VCaP (cell line): ENCODE measurements at regions not wholly inside any gene's neighbourhood (a gene's known extent, or its start where the extent isn't known, plus 50 kb on each side); places are given as distances from the start of the nearest gene placed in this dataset.

Experiments used
- H3K27ac ChIP-seq: fragments of 450-650 bp; 2 replicates; pipeline ENCODE4 v1.5.1; 2017
- TF ChIP-seq, protein P1 (sequence below): fragments of 450-650 bp; conservative IDR thresholded peaks from 2 replicates; pipeline ENCODE4 v1.5.1; 2017; ENCODE audit warnings: mild to moderate bottlenecking, moderate library complexity

DNA sequence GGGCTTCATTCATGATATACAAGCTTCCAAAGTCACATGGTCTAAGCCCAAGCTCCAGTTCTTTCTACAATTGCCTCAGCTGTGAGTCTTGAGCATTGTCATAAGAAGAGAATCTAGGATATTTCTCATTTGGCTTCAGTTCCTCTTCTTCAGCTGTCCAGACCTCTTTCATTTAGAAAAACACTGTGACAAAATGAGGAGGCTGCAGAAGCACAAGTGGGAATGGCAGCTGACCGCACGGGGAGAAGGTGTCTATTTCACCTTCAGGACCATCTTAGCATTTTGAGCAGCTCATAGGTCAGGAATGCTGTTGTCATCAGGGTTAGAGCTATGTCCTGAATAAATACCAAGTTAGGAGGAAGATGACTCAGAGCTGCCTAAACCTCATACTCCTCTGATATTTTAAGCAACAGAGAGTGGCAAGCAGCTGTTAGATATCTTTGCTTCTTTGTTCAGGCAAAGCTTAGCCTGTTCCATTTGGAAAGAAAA lies 390.1 kb upstream of the CITED2 start:
- H3K27ac ChIP-seq, result no peak overlapping the region

DNA sequence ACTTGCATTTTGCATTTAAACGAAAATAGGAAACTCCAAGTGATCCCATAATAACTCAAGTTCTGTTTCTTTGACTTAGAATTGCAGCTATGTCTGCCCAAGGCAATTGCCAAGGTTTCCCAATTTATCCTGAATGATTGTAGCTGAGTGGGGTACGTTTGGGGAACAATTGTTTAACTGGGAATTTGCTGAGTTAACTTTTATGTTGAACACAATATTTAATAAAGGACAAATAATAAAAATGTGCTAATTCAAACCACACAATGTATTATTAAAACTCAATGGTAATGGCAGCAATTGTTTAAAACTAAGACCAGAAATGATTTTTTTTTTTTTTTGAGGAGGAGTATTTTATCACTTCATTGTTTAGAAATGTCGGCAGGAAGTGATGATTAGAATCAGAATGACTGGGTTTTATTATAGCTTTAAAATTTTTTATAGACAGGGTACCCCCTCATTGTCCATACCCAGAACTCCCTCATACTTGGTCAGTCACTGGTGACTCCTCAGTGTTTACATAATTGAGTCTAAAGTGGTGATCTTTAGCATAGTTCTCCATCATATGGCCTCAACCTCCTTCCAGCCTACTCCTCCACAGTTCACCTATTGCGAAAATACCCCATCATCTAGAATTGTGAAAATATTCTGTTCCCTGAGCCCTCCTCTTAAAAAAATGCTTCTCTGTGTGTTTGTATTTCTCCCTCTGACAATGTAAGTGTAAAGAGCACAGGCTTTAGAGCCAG lies 389.2 kb upstream of the CITED2 start:
- TF ChIP-seq, protein P1, sequence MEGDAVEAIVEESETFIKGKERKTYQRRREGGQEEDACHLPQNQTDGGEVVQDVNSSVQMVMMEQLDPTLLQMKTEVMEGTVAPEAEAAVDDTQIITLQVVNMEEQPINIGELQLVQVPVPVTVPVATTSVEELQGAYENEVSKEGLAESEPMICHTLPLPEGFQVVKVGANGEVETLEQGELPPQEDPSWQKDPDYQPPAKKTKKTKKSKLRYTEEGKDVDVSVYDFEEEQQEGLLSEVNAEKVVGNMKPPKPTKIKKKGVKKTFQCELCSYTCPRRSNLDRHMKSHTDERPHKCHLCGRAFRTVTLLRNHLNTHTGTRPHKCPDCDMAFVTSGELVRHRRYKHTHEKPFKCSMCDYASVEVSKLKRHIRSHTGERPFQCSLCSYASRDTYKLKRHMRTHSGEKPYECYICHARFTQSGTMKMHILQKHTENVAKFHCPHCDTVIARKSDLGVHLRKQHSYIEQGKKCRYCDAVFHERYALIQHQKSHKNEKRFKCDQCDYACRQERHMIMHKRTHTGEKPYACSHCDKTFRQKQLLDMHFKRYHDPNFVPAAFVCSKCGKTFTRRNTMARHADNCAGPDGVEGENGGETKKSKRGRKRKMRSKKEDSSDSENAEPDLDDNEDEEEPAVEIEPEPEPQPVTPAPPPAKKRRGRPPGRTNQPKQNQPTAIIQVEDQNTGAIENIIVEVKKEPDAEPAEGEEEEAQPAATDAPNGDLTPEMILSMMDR, result no peak

More for the DNA sequence above, 390.1 kb upstream of the CITED2 start:
- TF ChIP-seq, protein P1, result no peak

DNA sequence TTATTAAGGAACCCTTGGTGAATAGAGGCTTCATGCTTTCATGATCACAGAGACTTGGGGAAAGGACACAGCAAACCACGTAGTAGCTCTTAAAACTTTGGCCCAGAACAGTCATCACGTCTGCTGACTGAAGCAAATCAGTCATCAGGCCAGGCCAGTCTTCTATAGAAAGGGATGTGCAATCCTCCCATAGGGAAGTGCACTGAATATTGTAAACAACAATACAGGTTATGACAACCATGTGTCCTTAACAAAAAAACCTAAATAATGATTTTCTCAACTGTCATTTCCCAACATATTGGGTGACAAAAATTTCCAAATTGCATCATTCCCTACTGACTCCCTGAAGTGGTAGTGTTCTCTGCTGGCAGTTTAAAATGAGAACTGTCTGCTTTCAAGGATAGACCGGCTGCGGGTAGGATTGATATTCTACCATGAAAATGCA lies 388.2 kb upstream of the CITED2 start:
- no peak overlapping the region for H3K27ac ChIP-seq
- TF ChIP-seq, protein P1, result no peak

More for the DNA sequence above, 389.2 kb upstream of the CITED2 start:
- no peak overlapping the region for H3K27ac ChIP-seq

DNA sequence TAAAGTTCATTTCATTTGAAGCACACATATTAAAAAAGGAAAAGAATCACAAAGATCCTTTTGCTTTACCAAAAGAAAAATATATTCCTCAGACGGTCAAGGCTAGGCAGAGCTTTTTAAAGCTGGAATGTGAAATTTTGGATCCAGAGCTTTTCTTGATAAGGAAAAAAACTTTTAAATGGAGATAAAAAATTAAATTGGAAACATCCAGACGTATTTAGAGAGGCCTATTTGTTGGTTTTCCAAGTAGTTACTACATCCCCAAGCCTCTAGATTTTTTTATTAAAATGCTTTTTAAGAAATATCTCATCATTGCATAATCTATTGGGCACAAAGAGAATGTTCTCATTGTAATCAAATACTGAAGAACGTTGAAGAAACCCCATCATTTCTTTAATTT lies 385.7 kb upstream of the CITED2 start:
- H3K27ac ChIP-seq, result no peak overlapping the region
- TF ChIP-seq, protein P1, result no peak

DNA sequence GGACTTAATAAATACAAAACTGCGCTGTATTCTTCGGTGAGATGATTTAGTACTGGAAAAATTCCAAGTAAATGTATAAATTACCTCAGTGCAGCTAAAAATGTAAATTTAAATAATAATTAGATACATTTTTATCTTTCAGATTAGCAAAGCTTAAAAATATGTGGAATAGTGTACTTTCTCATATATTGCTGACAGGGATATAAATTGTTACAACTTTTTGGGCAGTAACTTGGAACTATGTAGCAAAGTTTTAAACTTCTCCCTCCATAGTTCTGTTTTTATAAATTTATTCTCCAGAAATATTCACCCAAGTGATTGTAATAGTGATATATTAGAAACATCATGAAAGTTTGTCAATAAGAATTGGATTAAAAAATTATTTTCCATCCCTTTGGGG lies 384.6 kb upstream of the CITED2 start:
- TF ChIP-seq, protein P1, result no peak

DNA sequence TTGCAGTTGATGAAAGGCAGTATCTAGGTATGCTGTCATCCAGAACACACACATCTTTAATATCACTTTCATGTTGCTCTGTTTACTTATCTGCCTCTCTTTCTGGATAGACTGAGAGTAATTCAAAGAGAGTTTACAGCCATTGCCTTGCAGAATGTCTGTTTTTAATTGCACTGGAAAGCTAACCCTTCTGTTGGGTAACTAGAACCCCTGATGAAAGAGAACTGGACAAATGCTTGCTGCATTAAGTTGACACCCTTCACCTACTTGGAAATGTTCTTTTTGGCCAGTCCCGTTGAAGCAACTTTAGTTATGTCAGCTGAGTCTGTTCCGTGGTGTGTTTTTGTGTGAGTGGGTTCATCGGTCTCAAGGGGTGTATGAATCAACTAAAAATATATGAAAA lies 383.8 kb upstream of the CITED2 start:
- TF ChIP-seq, protein P1, result no peak
- H3K27ac ChIP-seq, result no peak overlapping the region

More for the DNA sequence above, 384.6 kb upstream of the CITED2 start:
- H3K27ac ChIP-seq, result no peak overlapping the region

DNA sequence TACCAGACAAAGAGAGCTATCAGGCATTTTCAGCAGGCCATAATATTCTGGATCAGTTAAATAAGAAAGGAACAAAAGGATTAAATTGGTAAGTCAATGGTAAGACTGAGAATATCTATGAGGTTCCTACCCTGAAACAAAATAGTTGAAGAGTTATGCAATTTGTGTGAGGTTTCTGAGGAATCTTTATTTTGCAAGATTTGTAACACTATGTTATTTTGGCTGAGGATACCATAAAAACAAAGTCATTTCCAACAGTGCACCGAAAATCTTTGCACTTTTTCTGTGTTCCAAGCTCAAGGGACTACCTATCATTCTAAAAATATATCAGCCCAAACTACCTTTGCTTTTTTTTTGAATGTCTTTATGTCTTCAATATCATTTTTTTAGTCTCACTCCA lies 383.3 kb upstream of the CITED2 start:
- TF ChIP-seq, protein P1, result no peak
- no peak overlapping the region for H3K27ac ChIP-seq
